ENCODE measurements at regions not wholly inside any gene's neighbourhood (a gene's known extent, or its start where the extent isn't known, plus 50 kb on each side); places are given as distances from the start of the nearest gene placed in this dataset.

DNA sequence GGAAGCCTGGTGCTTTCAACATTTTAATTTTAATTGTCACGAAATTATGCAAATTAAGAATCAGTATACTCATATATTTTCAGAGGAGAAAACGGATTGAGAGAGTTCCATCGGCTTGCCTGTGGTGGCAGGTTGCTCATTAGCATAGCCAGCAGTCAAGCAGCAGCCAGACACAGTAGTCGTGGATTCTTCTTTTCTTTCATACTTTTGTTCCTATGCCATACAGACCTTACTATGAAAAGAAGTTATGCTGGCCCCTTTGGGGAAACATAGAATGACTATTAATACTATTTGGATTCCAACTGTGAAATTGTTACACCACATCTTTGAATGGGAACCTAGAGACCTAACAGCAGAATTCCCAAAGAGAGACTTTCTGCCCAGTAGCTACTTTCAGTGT is 617.7 kb upstream of the CA10 start:
- FAIRE-seq = no peak
- no peak for TF ChIP-seq CTCF (IDR thresholded peaks at IDR 0.05; ENCODE audit: insufficient read depth, missing control alignments)
- DNase-seq (ENCODE audit: insufficient read length, low spot score) = no peak

GRCh38 chr17:52762794-52763167 is 604.3 kb upstream of the CA10 start:
- no peak for TF ChIP-seq CTCF (IDR thresholded peaks at IDR 0.05; ENCODE audit: insufficient read depth, missing control alignments)
- DNase-seq (ENCODE audit: insufficient read length, low spot score) (no peak), FAIRE-seq (no peak)

DNA sequence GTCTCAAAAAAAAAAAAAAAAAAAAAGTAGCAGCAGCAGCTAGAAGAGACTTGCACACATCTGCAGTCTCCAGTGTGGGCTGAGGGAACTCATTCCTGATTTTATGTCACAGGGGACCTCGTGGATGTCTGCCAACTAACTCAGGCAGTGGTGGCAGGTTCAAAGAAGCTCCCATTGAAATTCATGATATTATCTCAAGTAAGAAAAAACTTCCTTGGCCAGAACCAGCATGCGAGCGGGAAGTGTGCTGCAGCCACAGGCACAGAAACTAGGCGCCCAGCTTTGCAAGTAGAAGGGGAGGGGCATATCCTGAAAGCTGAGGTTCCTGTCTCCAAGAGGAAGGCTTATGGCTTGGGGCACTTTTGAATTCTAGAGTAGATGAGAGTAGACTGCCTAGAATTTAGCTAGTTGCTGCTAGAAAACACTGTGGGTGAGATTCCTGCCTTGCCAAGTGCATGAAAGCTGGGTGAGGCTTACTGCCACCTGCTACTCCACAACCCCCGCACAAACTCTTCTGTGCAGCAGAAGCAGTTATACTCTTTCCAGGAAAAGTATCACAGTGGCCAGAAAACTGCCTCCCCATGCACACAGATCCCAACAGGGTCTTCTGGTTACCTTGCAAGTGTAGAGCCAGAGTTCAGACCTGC is 603.8 kb upstream of the CA10 start:
- DNase-seq (ENCODE audit: insufficient read length, low spot score) (no peak), FAIRE-seq (no peak)
- no peak for TF ChIP-seq CTCF (IDR thresholded peaks at IDR 0.05; ENCODE audit: insufficient read depth, missing control alignments)

DNA sequence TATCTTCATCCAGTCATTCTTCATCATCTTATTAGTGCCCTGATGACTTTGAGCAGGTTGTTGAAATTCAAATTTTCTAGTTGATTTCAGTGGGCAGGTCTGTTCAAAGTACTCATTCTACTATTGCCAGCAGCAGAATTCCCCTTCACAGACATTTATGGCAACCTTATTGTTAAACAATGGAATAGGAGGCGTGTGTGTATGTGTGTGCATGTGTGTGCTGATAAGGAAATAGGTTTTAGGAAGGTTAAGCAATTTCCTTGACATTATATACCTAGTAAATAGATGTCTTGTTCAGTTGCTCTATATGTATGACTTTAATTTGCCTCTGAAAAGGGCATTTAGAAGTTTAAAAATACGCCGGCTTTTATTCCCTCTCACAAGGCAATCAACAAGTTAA is 601.4 kb upstream of the CA10 start:
- DNase-seq (ENCODE audit: insufficient read length, low spot score) (no peak), FAIRE-seq (no peak)
- no peak for TF ChIP-seq CTCF (IDR thresholded peaks at IDR 0.05; ENCODE audit: insufficient read depth, missing control alignments)

GRCh38 chr17:52758481-52758880 is 600.0 kb upstream of the CA10 start:
- no peak for FAIRE-seq
- no peak for TF ChIP-seq CTCF (IDR thresholded peaks at IDR 0.05; ENCODE audit: insufficient read depth, missing control alignments)
- DNase-seq (ENCODE audit: insufficient read length, low spot score) = no peak

GRCh38 chr17:52756746-52757145 is 598.2 kb upstream of the CA10 start:
- FAIRE-seq (no peak), DNase-seq (ENCODE audit: insufficient read length, low spot score) (no peak)
- no peak for TF ChIP-seq CTCF (IDR thresholded peaks at IDR 0.05; ENCODE audit: insufficient read depth, missing control alignments)

DNA sequence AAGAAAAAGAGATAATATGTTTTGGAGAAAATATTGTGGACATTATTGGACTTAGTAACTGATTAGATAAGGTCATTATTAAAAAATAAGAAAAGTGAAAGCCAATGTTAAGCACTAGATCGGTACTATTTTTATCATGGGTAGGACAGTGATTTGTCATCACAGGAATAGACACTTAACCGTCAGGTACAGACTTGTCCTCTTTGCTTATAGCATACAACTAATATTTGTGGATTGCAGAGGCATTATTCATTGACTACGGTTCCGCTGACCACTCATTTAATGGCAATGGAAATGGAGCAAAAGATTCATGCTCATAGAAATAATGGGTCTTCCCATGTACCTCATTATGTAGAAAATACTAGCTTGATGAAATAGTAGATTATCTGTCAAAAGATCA is 596.3 kb upstream of the CA10 start:
- TF ChIP-seq CTCF (IDR thresholded peaks at IDR 0.05; ENCODE audit: insufficient read depth, missing control alignments) = no peak
- DNase-seq (ENCODE audit: insufficient read length, low spot score) = no peak

More for the DNA sequence above, 596.3 kb upstream of the CA10 start:
- no peak for FAIRE-seq
